K562 (cell line): ENCODE measurements at regions not wholly inside any gene's neighbourhood (a gene's known extent, or its start where the extent isn't known, plus 50 kb on each side); places are given as distances from the start of the nearest gene placed in this dataset.

Experiments
- ATAC-seq: fragments of 200-7000 bp; cut with Tn5 transposase; 3 replicates; pipeline ENCODE4 v1.9.1; 2020; ENCODE audit warnings: moderate library complexity
- BruUV-seq: library from RNA; stranded (reverse); fragments of 400-500 nt; replicated peaks from 2 replicates; lab custom pipeline; 2021; lab: Mats Ljungman, UMichigan
- CTCF ChIA-PET: fragments of 300-600 bp; formaldehyde crosslinking; extraction: SDS; loops from one replicate; lab custom pipeline; 2021; ENCODE audit warnings: low intra/inter-chr PET ratio; lab: Yijun Ruan, JAX
- POLR2A ChIA-PET: fragments of 300-600, 350-650 bp; sonication (Branson Sonifier 250); formaldehyde crosslinking; extraction: SDS; loops from one replicate; lab custom pipeline; 2021; ENCODE audit warnings: antibody characterized with exemption, inconsistent platforms; lab: Yijun Ruan, JAX
- DNase-seq, 4 experiments: peaks; one replicate each; pipeline versions ENCODE4 v3.0.0 to v3.0.0-alpha.2; 2011 to 2018; ENCODE audit warnings: low spot score in 3 of 4, mixed read lengths in 3 of 4; ENCODE audit errors: extremely low read depth in 1 of 4
- FAIRE-seq: peaks from 2 replicates; lab custom pipeline; 2011; peaks lifted over from hg19 to GRCh38; lab: Jason Lieb, UNC
- H2AFZ ChIP-seq: 2 replicates; pipeline ENCODE4 v1.6.0; 2011; ENCODE audit warnings: low read depth, low read length, control low read depth, inconsistent platforms
- H3K27ac ChIP-seq: fragments of 200-600 bp; 3 replicates; pipeline ENCODE4 v1.8.0; 2011; ENCODE audit warnings: low read depth, mild to moderate bottlenecking, control low read depth, inconsistent platforms, low read length, moderate library complexity, mixed read lengths; ENCODE audit errors: extremely low read depth
- H3K27me3 ChIP-seq, 2 experiments: fragments of 300-600 bp in 1 of 2; 2 replicates in 1 of 2; 3 replicates in 1 of 2; pipeline versions ENCODE4 v1.6.0 to v1.8.0; 2011; ENCODE audit warnings: inconsistent platforms in 2 of 2, low read length in 2 of 2, mild to moderate bottlenecking in 1 of 2, mixed read lengths in 1 of 2, moderate library complexity in 1 of 2; ENCODE audit not compliant: control insufficient read depth in 2 of 2, insufficient read depth in 2 of 2
- H3K36me3 ChIP-seq: fragments of 300-600 bp; 3 replicates; pipeline ENCODE4 v1.8.0; 2011; ENCODE audit warnings: mild to moderate bottlenecking, low read length, inconsistent platforms; ENCODE audit not compliant: control insufficient read depth, insufficient read depth
- H3K4me1 ChIP-seq, 2 experiments: fragments of 200-600 bp in 1 of 2; replicated peaks in 1 of 2; 2 replicates in 1 of 2; 3 replicates in 1 of 2; pipeline versions ENCODE4 v1.5.1 to v1.8.0; 2011; ENCODE audit warnings: inconsistent platforms in 2 of 2, low read length in 2 of 2, mild to moderate bottlenecking in 1 of 2, mixed read lengths in 1 of 2, moderate library complexity in 1 of 2; ENCODE audit not compliant: control insufficient read depth in 2 of 2, insufficient read depth in 2 of 2
- H3K4me2 ChIP-seq: 2 replicates; pipeline ENCODE4 v1.6.1; 2011; ENCODE audit warnings: low read length, control low read depth, inconsistent platforms, mixed read lengths; ENCODE audit not compliant: insufficient read depth
- H3K4me3 ChIP-seq: fragments of 200-600 bp; sonication (generic), shearing (Covaris generic); 2 replicates; pipeline ENCODE4 v1.5.1; 2016; ENCODE audit warnings: control low read depth, inconsistent platforms
- H3K79me2 ChIP-seq: fragments of 200-600 bp; 3 replicates; pipeline ENCODE4 v1.8.0; 2011; ENCODE audit warnings: low read length, inconsistent platforms; ENCODE audit not compliant: control insufficient read depth, insufficient read depth
- H3K9ac ChIP-seq, 2 experiments: 2 replicates each; pipeline versions ENCODE4 v1.6.0 to v1.6.1; 2011; ENCODE audit warnings: low read depth in 2 of 2, low read length in 2 of 2, control low read depth in 1 of 2, inconsistent platforms in 1 of 2, mild to moderate bottlenecking in 1 of 2, mixed read lengths in 1 of 2; ENCODE audit not compliant: insufficient read depth in 1 of 2
- H3K9me1 ChIP-seq: one replicate; pipeline ENCODE4 v1.6.0; 2011; ENCODE audit warnings: inconsistent platforms, mild to moderate bottlenecking, low read length, moderate library complexity; ENCODE audit not compliant: control insufficient read depth, insufficient read depth
- H3K9me3 ChIP-seq: replicated peaks from 2 replicates; pipeline ENCODE4 v1.5.1; 2011; ENCODE audit warnings: low read depth, low read length, inconsistent platforms; ENCODE audit not compliant: control insufficient read depth, insufficient read depth
- H4K20me1 ChIP-seq: replicated peaks from 2 replicates; pipeline ENCODE4 v1.6.1; 2011; ENCODE audit warnings: low read length, inconsistent platforms, mixed read lengths; ENCODE audit not compliant: control insufficient read depth, insufficient read depth
- DPF2 ChIP-seq: fragments of 450-650 bp; IDR thresholded peaks from 2 replicates; pipeline ENCODE4 v1.6.1; 2016
- HNRNPLL ChIP-seq: fragments of 200-400 bp; formaldehyde crosslinking; IDR thresholded peaks from 2 replicates; pipeline ENCODE4 v1.6.1; 2017; ENCODE audit warnings: low read length, low read depth, mild to moderate bottlenecking; ENCODE audit not compliant: poor library complexity, severe bottlenecking
- MTA3 ChIP-seq: fragments of 450-650 bp; formaldehyde crosslinking; IDR thresholded peaks from 2 replicates; pipeline ENCODE4 v1.6.1; 2017; ENCODE audit warnings: mild to moderate bottlenecking, borderline replicate concordance
- ZBTB8A ChIP-seq: fragments of 450-650 bp; IDR thresholded peaks from 2 replicates; pipeline ENCODE4 v1.6.1; 2018; ENCODE audit warnings: mild to moderate bottlenecking, moderate library complexity; ENCODE audit not compliant: partially characterized antibody
- WGBS: fragments of 100-300 bp; shearing (Covaris generic); methylation state at CpG from one replicate; pipeline ENCODE4 v1.1.6; 2016; ENCODE audit warnings: low coverage, mixed read lengths; ENCODE audit not compliant: insufficient coverage; ENCODE audit errors: missing lambda C conversion rate; 5-methylcytosine and 5-hydroxymethylcytosine counted together
- in situ Hi-C: fragments of 300-500 bp; cut with MboI; formaldehyde crosslinking; loops from 4 replicates; pipeline ENCODE4 v1.15.0; 2018; ENCODE audit warnings: inconsistent platforms, mixed read lengths
- intact Hi-C: fragments of 100-400 bp; cut with micrococcal nuclease; formaldehyde crosslinking; loops from 2 replicates; pipeline ENCODE4 v1.14.2; 2022
- TF ChIP-seq, protein P1 (sequence below): fragments of 250-450 bp; sonication (Bioruptor Pico); IDR thresholded peaks from 2 replicates; pipeline ENCODE4 v1.4.0; 2020
- TF ChIP-seq, protein P2 (sequence below): fragments of 250-450 bp; sonication (Bioruptor Pico); IDR thresholded peaks from 2 replicates; pipeline ENCODE4 v1.9.0; 2021; ENCODE audit warnings: mild to moderate bottlenecking, inconsistent platforms

GRCh38 chr11:128198216-128198772, 389.1 kb downstream of the ETS1 start:
- DNase-seq (no peak), FAIRE-seq (no peak), ATAC-seq (no peak)
- CTCF ChIA-PET, result no interaction called here
- Histone ChIP-seq H3K27me3 (no peaks in the 10 kb centered on the region), H3K4me3 (no peak overlapping the region), H3K36me3 (no peaks in the 10 kb centered on the region), H3K9me1 (no peaks in the 10 kb centered on the region), H3K9me3 (no peaks in the 10 kb centered on the region; the same call in 1 of the 2 replicates), H3K4me1 (no peaks in the 10 kb centered on the region), H2AFZ (no peak overlapping the region), H3K4me2 (no peak overlapping the region), H3K9ac (no peak overlapping the region), H3K27ac (no peak overlapping the region), H3K79me2 (no peaks in the 10 kb centered on the region), H4K20me1 (no peaks in the 10 kb centered on the region)
- TF ChIP-seq HNRNPLL (no peak), MTA3 (no peak), DPF2 (no peak), ZBTB8A (no peak)
- TF ChIP-seq, protein P1, sequence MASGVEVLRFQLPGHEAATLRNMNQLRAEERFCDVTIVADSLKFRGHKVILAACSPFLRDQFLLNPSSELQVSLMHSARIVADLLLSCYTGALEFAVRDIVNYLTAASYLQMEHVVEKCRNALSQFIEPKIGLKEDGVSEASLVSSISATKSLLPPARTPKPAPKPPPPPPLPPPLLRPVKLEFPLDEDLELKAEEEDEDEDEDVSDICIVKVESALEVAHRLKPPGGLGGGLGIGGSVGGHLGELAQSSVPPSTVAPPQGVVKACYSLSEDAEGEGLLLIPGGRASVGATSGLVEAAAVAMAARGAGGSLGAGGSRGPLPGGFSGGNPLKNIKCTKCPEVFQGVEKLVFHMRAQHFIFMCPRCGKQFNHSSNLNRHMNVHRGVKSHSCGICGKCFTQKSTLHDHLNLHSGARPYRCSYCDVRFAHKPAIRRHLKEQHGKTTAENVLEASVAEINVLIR (CRISPR knock-in tag), result no peak
- TF ChIP-seq, protein P2, sequence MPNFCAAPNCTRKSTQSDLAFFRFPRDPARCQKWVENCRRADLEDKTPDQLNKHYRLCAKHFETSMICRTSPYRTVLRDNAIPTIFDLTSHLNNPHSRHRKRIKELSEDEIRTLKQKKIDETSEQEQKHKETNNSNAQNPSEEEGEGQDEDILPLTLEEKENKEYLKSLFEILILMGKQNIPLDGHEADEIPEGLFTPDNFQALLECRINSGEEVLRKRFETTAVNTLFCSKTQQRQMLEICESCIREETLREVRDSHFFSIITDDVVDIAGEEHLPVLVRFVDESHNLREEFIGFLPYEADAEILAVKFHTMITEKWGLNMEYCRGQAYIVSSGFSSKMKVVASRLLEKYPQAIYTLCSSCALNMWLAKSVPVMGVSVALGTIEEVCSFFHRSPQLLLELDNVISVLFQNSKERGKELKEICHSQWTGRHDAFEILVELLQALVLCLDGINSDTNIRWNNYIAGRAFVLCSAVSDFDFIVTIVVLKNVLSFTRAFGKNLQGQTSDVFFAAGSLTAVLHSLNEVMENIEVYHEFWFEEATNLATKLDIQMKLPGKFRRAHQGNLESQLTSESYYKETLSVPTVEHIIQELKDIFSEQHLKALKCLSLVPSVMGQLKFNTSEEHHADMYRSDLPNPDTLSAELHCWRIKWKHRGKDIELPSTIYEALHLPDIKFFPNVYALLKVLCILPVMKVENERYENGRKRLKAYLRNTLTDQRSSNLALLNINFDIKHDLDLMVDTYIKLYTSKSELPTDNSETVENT, result no peak
- BruUV-seq, result no TSS peak
- POLR2A ChIA-PET, result no interaction called here
- intact Hi-C loops, result no loop called here
- 0% methylated on average over 2 of the region's 2 CpGs for WGBS
- in situ Hi-C loops, result no loop called here
